KMS-11 (cell line): ENCODE measurements at regions not wholly inside any gene's neighbourhood (a gene's known extent, or its start where the extent isn't known, plus 50 kb on each side); places are given as distances from the start of the nearest gene placed in this dataset.

ENCODE experiments used
- H2AFZ ChIP-seq: fragments of 200-600 bp; sonication (generic); 2 replicates; pipeline ENCODE4 v1.6.1; 2016; ENCODE audit warnings: antibody characterized with exemption, mixed run types, low read depth
- H3K27ac ChIP-seq: fragments of 200-600 bp; sonication (generic); 2 replicates; pipeline ENCODE4 v1.6.1; 2016; ENCODE audit warnings: mild to moderate bottlenecking, mixed run types
- H3K27me3 ChIP-seq: fragments of 200-600 bp; sonication (generic); 2 replicates; pipeline ENCODE4 v1.6.1; 2017; ENCODE audit warnings: mild to moderate bottlenecking, low read depth, mixed run types, moderate library complexity; ENCODE audit not compliant: insufficient read depth
- H3K36me3 ChIP-seq: fragments of 200-600 bp; sonication (generic); 2 replicates; pipeline ENCODE4 v1.6.1; 2017; ENCODE audit warnings: mild to moderate bottlenecking, mixed run types; ENCODE audit not compliant: insufficient read depth
- H3K4me1 ChIP-seq: fragments of 200-600 bp; sonication (generic); 2 replicates; pipeline ENCODE4 v1.6.1; 2016; ENCODE audit warnings: mild to moderate bottlenecking, low read depth, mixed run types; ENCODE audit not compliant: poor library complexity, severe bottlenecking
- H3K4me2 ChIP-seq: fragments of 200-600 bp; sonication (generic); 2 replicates; pipeline ENCODE4 v1.7.0; 2016; ENCODE audit warnings: mild to moderate bottlenecking, mixed run types
- H3K4me3 ChIP-seq: fragments of 200-600 bp; sonication (generic); IDR thresholded peaks from 2 replicates; pipeline ENCODE4 v1.6.1; 2017; ENCODE audit warnings: low read depth, low read length, mixed read lengths; ENCODE audit not compliant: insufficient read depth
- H3K79me2 ChIP-seq: fragments of 200-600 bp; sonication (generic); 2 replicates; pipeline ENCODE4 v1.6.1; 2016; ENCODE audit warnings: low read depth, mixed run types; ENCODE audit not compliant: insufficient read depth
- H3K9ac ChIP-seq: fragments of 200-600 bp; sonication (generic); 2 replicates; pipeline ENCODE4 v1.6.1; 2016; ENCODE audit warnings: mild to moderate bottlenecking, mixed run types
- H4K20me1 ChIP-seq: fragments of 200-600 bp; sonication (generic); 2 replicates; pipeline ENCODE4 v1.6.1; 2016; ENCODE audit warnings: mild to moderate bottlenecking, mixed run types; ENCODE audit not compliant: insufficient read depth
- TF ChIP-seq, protein P1 (sequence below): fragments of 200-600 bp; sonication (generic); conservative IDR thresholded peaks from 2 replicates; pipeline ENCODE4 v1.6.1; 2017; ENCODE audit warnings: low read depth, mild to moderate bottlenecking, antibody characterized with exemption, low read length, moderate library complexity, mixed read lengths

- no peak overlapping the region for H3K27ac ChIP-seq
- no peaks in the 10 kb centered on the region for H3K79me2 ChIP-seq
- H3K36me3 ChIP-seq: no peaks in the 10 kb centered on the region
- H4K20me1 ChIP-seq: no peaks in the 10 kb centered on the region
- H2AFZ ChIP-seq: no peak overlapping the region; the same call in 1 of the 2 replicates
- TF ChIP-seq, protein P1, sequence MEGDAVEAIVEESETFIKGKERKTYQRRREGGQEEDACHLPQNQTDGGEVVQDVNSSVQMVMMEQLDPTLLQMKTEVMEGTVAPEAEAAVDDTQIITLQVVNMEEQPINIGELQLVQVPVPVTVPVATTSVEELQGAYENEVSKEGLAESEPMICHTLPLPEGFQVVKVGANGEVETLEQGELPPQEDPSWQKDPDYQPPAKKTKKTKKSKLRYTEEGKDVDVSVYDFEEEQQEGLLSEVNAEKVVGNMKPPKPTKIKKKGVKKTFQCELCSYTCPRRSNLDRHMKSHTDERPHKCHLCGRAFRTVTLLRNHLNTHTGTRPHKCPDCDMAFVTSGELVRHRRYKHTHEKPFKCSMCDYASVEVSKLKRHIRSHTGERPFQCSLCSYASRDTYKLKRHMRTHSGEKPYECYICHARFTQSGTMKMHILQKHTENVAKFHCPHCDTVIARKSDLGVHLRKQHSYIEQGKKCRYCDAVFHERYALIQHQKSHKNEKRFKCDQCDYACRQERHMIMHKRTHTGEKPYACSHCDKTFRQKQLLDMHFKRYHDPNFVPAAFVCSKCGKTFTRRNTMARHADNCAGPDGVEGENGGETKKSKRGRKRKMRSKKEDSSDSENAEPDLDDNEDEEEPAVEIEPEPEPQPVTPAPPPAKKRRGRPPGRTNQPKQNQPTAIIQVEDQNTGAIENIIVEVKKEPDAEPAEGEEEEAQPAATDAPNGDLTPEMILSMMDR: no peak
- no peak overlapping the region for H3K9ac ChIP-seq
- H3K27me3 ChIP-seq: no peaks in the 10 kb centered on the region
- no peaks in the 10 kb centered on the region for H3K4me1 ChIP-seq
- no peak overlapping the region for H3K4me2 ChIP-seq
- H3K4me3 ChIP-seq: no peak overlapping the region
These were observed 328.9 kb downstream of the TDRD15 start for GRCh38 chr2:21452678-21453077.

DNA sequence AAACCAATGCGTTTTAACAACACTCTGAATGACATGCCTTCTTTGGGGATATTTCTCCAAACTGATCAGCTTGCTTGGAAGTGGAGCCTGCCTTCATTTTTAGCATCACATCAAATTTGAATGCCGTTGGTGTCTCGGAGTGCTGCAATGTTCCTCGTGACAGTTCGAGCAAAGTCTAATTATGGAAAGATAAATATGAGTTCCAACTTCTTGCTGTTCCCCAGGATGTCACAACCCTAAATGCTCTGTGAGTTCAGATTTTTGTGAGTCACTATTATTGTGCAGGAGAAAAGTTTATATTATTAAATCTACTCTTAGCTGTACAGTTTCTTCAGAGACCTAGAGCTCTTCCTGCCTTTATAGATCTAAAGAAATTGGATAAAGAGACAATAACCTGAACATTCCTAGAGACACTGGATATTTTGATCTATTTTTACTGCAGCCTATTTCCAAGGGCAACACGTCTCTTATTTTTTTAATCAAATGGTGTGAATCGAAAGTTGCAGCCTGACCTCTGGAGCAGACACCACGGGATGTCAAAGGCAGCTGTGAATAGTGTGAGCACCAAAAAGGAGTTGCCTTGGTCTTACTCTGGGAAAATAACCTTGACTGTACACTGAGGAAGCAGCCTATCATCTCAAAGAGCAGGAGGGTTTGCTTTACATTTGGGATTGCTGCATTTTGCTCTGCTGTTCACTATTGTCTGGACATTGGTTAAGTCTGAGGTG is 330.1 kb downstream of the TDRD15 start:
- TF ChIP-seq, protein P1: no peak
- Histone ChIP-seq H3K36me3 (no peaks in the 10 kb centered on the region), H4K20me1 (no peaks in the 10 kb centered on the region), H2AFZ (no peak overlapping the region), H3K4me3 (no peak overlapping the region), H3K27ac (no peak overlapping the region), H3K79me2 (no peaks in the 10 kb centered on the region), H3K27me3 (no peaks in the 10 kb centered on the region), H3K4me2 (no peak overlapping the region), H3K4me1 (no peaks in the 10 kb centered on the region), H3K9ac (no peak overlapping the region)

DNA sequence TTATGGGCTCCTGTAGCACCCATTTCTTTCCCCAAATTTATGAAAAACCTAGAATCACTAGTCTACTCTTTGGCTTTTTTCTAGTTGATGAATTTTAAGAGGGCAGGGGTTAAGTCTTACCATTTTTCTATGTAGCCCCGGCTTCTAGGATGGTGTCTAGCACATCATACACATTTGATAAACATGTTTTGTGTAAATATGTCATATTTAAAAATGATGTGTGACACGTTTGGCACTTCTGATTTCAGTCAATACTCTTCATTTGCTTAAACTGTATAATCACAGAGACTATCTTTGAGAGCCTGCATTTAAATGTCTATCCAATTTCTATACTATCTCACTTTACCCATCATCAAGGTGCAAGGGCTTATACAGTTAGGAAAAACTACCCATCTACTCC is 331.1 kb downstream of the TDRD15 start:
- TF ChIP-seq, protein P1: no peak
- Histone ChIP-seq H3K79me2 (no peaks in the 10 kb centered on the region), H3K9ac (no peak overlapping the region), H3K4me3 (no peak overlapping the region), H3K4me2 (no peak overlapping the region), H4K20me1 (no peaks in the 10 kb centered on the region), H3K4me1 (no peaks in the 10 kb centered on the region), H2AFZ (no peak overlapping the region), H3K27ac (no peak overlapping the region), H3K36me3 (no peaks in the 10 kb centered on the region), H3K27me3 (no peaks in the 10 kb centered on the region)

- Histone ChIP-seq H2AFZ (no peak overlapping the region), H3K27ac (no peak overlapping the region), H3K27me3 (no peaks in the 10 kb centered on the region), H3K4me2 (no peak overlapping the region), H3K4me3 (no peak overlapping the region), H3K36me3 (no peaks in the 10 kb centered on the region), H3K4me1 (no peaks in the 10 kb centered on the region), H4K20me1 (no peaks in the 10 kb centered on the region), H3K79me2 (no peaks in the 10 kb centered on the region), H3K9ac (no peak overlapping the region)
- TF ChIP-seq, protein P1: no peak
These were observed 338.0 kb downstream of the TDRD15 start for GRCh38 chr2:21461754-21462240.
